HEK293 (cell line): ENCODE measurements at regions not wholly inside any gene's neighbourhood (a gene's known extent, or its start where the extent isn't known, plus 50 kb on each side); places are given as distances from the start of the nearest gene placed in this dataset.

Source experiments
- CTCF ChIA-PET: fragments of 350-600 bp; formaldehyde crosslinking; extraction: SDS; loops from one replicate; lab custom pipeline; 2021; ENCODE audit warnings: antibody characterized with exemption; lab: Yijun Ruan, JAX
- POLR2A ChIA-PET: fragments of 300-600 bp; formaldehyde crosslinking; extraction: SDS; loops from one replicate; lab custom pipeline; 2020; ENCODE audit warnings: antibody characterized with exemption, inconsistent platforms; lab: Yijun Ruan, JAX
- H3K27ac ChIP-seq: fragments of 200-500 bp; sonication (Bioruptor generic); 2 replicates; pipeline ENCODE4 v1.5.1; 2014; ENCODE audit warnings: low read depth, low read length, control low read depth, inconsistent platforms; ENCODE audit errors: extremely low read depth
- H3K36me3 ChIP-seq, 2 experiments: fragments of 200-500 bp in 1 of 2; sonication (Bioruptor generic) in 1 of 2; 1 replicate in 1 of 2; 2 replicates in 1 of 2; pipeline ENCODE4 v1.5.1; 2014 to 2017; ENCODE audit warnings: inconsistent platforms in 2 of 2, low read length in 2 of 2; ENCODE audit not compliant: control insufficient read depth in 2 of 2, insufficient read depth in 1 of 2
- H3K4me1 ChIP-seq: fragments of 200-500 bp; sonication (Bioruptor generic); 2 replicates; pipeline ENCODE4 v1.5.1; 2014; ENCODE audit warnings: mild to moderate bottlenecking, low read length, inconsistent platforms; ENCODE audit not compliant: control insufficient read depth, insufficient read depth
- H3K4me3 ChIP-seq: 2 replicates; pipeline ENCODE4 v1.5.1; 2011; ENCODE audit warnings: low read depth, mild to moderate bottlenecking, control low read depth, low read length, moderate library complexity
- H3K9me3 ChIP-seq: fragments of 200-500 bp; sonication (Bioruptor generic); 2 replicates; pipeline ENCODE4 v1.5.1; 2014; ENCODE audit warnings: low read depth, low read length, inconsistent platforms; ENCODE audit not compliant: control insufficient read depth, insufficient read depth
- BCL11A ChIP-seq: fragments of 450-650 bp; formaldehyde crosslinking; IDR thresholded peaks from 2 replicates; pipeline ENCODE4 v1.5.1; 2016; ENCODE audit warnings: low read depth, missing biosample characterization, missing genetic modification characterization
- GFI1B ChIP-seq: fragments of 450-650 bp; formaldehyde crosslinking; IDR thresholded peaks from 2 replicates; pipeline ENCODE4 v1.5.1; 2016; ENCODE audit warnings: missing biosample characterization, missing genetic modification characterization
- KLF1 ChIP-seq: fragments of 450-650 bp; formaldehyde crosslinking; IDR thresholded peaks from 2 replicates; pipeline ENCODE4 v1.5.1; 2016; ENCODE audit warnings: missing biosample characterization, missing genetic modification characterization
- KLF7 ChIP-seq: fragments of 450-650 bp; formaldehyde crosslinking; IDR thresholded peaks from 2 replicates; pipeline ENCODE4 v1.5.1; 2016; ENCODE audit warnings: missing biosample characterization, missing genetic modification characterization, borderline replicate concordance
- PRDM6 ChIP-seq: fragments of 450-650 bp; formaldehyde crosslinking; IDR thresholded peaks from 2 replicates; pipeline ENCODE4 v1.5.1; 2017; ENCODE audit warnings: missing biosample characterization, missing genetic modification characterization
- TCF7L2 ChIP-seq: IDR thresholded peaks from 2 replicates; pipeline ENCODE4 v1.6.1; 2011; ENCODE audit warnings: low read depth, mild to moderate bottlenecking, inconsistent platforms, low read length, moderate library complexity, borderline replicate concordance
- ZBTB49 ChIP-seq: fragments of 450-650 bp; formaldehyde crosslinking; IDR thresholded peaks from 2 replicates; pipeline ENCODE4 v1.5.1; 2016; ENCODE audit warnings: missing biosample characterization, missing genetic modification characterization, low read depth
- ZNF155 ChIP-seq: fragments of 450-650 bp; formaldehyde crosslinking; IDR thresholded peaks from 2 replicates; pipeline ENCODE4 v1.5.1; 2016; ENCODE audit warnings: missing biosample characterization, missing genetic modification characterization
- ZNF18 ChIP-seq: fragments of 450-650 bp; formaldehyde crosslinking; IDR thresholded peaks from 2 replicates; pipeline ENCODE4 v1.5.1; 2016; ENCODE audit warnings: missing biosample characterization, missing genetic modification characterization
- ZNF184 ChIP-seq: fragments of 450-650 bp; IDR thresholded peaks from 2 replicates; pipeline ENCODE4 v1.5.1; 2018; ENCODE audit warnings: missing biosample characterization, mild to moderate bottlenecking, missing genetic modification characterization
- ZNF223 ChIP-seq: fragments of 450-650 bp; formaldehyde crosslinking; IDR thresholded peaks from 2 replicates; pipeline ENCODE4 v1.5.1; 2016; ENCODE audit warnings: missing biosample characterization, missing genetic modification characterization
- ZNF274 ChIP-seq, 2 experiments: fragments of 200-500 bp in 1 of 2; fragments of 450-650 bp in 1 of 2; sonication (Bioruptor generic) in 1 of 2; formaldehyde crosslinking in 1 of 2; IDR thresholded peaks; 2 replicates each; pipeline versions ENCODE4 v1.5.1 to v1.6.1; 2014 to 2016; ENCODE audit warnings: borderline replicate concordance in 1 of 2, inconsistent platforms in 1 of 2, low read length in 1 of 2, missing biosample characterization in 1 of 2, missing genetic modification characterization in 1 of 2
- ZNF37A ChIP-seq: fragments of 450-650 bp; IDR thresholded peaks from 2 replicates; pipeline ENCODE4 v1.5.1; 2018; ENCODE audit warnings: missing biosample characterization, missing genetic modification characterization
- ZNF473 ChIP-seq: fragments of 450-650 bp; formaldehyde crosslinking; IDR thresholded peaks from 2 replicates; pipeline ENCODE4 v1.5.1; 2017; ENCODE audit warnings: missing biosample characterization, missing genetic modification characterization
- ZNF518A ChIP-seq: fragments of 450-650 bp; formaldehyde crosslinking; conservative IDR thresholded peaks from 2 replicates; pipeline ENCODE4 v1.5.1; 2016; ENCODE audit warnings: low read depth, missing biosample characterization, missing genetic modification characterization
- ZNF521 ChIP-seq: fragments of 450-650 bp; formaldehyde crosslinking; IDR thresholded peaks from 2 replicates; pipeline ENCODE4 v1.5.1; 2017; ENCODE audit warnings: missing biosample characterization, mild to moderate bottlenecking, missing genetic modification characterization
- ZNF610 ChIP-seq: fragments of 450-650 bp; formaldehyde crosslinking; IDR thresholded peaks from 2 replicates; pipeline ENCODE4 v1.5.1; 2016; ENCODE audit warnings: missing biosample characterization, missing genetic modification characterization, borderline replicate concordance
- ZNF76 ChIP-seq: fragments of 450-650 bp; formaldehyde crosslinking; IDR thresholded peaks from 2 replicates; pipeline ENCODE4; 2016; ENCODE audit warnings: low read depth, missing biosample characterization, missing genetic modification characterization, borderline replicate concordance
- ZNF837 ChIP-seq: fragments of 450-650 bp; formaldehyde crosslinking; IDR thresholded peaks from 2 replicates; pipeline ENCODE4 v1.5.1; 2016; ENCODE audit warnings: missing biosample characterization, missing genetic modification characterization
- ZNF843 ChIP-seq: fragments of 450-650 bp; formaldehyde crosslinking; IDR thresholded peaks from 2 replicates; pipeline ENCODE4 v1.5.1; 2016; ENCODE audit warnings: missing biosample characterization, missing genetic modification characterization

GRCh38 chr6:164210323-164210722 lies 795.8 kb downstream of the QKI start (continued):
- no peak for TF ChIP-seq ZBTB49 (tag by site-specific recombination)
- TF ChIP-seq ZNF184 (tag by site-specific recombination) = no peak
- no peak for TF ChIP-seq ZNF610 (tag by site-specific recombination)
- no peak for TF ChIP-seq ZNF274 (IDR thresholded peaks at IDR 0.05; ENCODE audit: low read length)
- TF ChIP-seq ZNF274 (tag by site-specific recombination; IDR thresholded peaks at IDR 0.05; ENCODE audit: borderline replicate concordance) = no peak
- no peak for TF ChIP-seq ZNF518A (tag by site-specific recombination)
- TF ChIP-seq BCL11A (tag by site-specific recombination) = no peak
- no peak for TF ChIP-seq ZNF843 (tag by site-specific recombination)
- no peak for TF ChIP-seq TCF7L2
- no peak for TF ChIP-seq ZNF473 (tag by site-specific recombination)
- TF ChIP-seq GFI1B (tag by site-specific recombination) = no peak
- TF ChIP-seq KLF1 (tag by site-specific recombination) = no peak
- no peak for TF ChIP-seq ZNF37A (tag by site-specific recombination)

GRCh38 chr6:164208371-164208770 lies 793.9 kb downstream of the QKI start:
- Histone ChIP-seq H3K9me3 (no peaks in the 10 kb centered on the region), H3K4me1 (no peaks in the 10 kb centered on the region), H3K27ac (no peak overlapping the region), H3K4me3 (no peak overlapping the region), H3K36me3 (no peaks in the 10 kb centered on the region)
- TF ChIP-seq ZNF155 (tag by site-specific recombination) (no peak), ZNF521 (tag by site-specific recombination) (no peak), PRDM6 (tag by site-specific recombination) (no peak), ZNF223 (tag by site-specific recombination) (no peak), ZNF18 (no peak), KLF7 (tag by site-specific recombination) (no peak), ZNF837 (tag by site-specific recombination) (no peak), ZNF76 (tag by site-specific recombination) (no peak)
- ChIA-PET POLR2A (no interaction called here), CTCF (no interaction called here)
